Stimulated activated CD4-positive, alpha-beta T cell treated with anti-CD3 and anti-CD28 coated beads, TNF-alpha, amount 100 ng/mL, for 4 hours (primary cell): ENCODE measurements at regions not wholly inside any gene's neighbourhood (a gene's known extent, or its start where the extent isn't known, plus 50 kb on each side); places are given as distances from the start of the nearest gene placed in this dataset.
"Not testable (repeated sequence)": the region's sequence is repeated elsewhere in the genome, so short reads cannot be mapped to it uniquely, and the experiment has no call there.

Source experiments
- DNase-seq, 3 experiments: peaks; one replicate each; pipeline ENCODE4 v3.0.0-alpha.2; 2020; ENCODE audit warnings: low read depth in 3 of 3

DNA sequence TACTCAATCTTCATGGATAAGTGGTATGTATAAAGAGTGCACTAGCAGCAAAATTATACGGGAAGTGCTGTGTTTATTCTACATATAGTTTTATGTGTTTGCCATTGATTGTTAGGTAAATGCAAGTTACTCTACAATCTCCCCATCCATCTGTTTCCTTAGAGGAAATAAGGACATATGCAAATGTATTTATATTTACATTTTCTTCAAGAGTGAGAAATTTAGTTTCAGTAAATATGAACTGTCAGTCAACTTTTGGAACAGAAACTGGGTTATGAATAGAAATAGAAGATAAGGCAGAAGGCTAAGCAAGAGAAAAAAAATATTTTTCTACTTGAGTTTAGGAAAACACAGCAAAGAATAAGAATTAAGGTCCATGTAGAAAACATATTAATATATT lies 176.1 kb upstream of the KLHL1 start:
- no peak for DNase-seq

GRCh38 chr13:70275841-70276240 lies 167.6 kb upstream of the KLHL1 start:
- DNase-seq, result no peak

GRCh38 chr13:70255406-70255991 lies 147.2 kb upstream of the KLHL1 start:
- DNase-seq, result no peak

DNA sequence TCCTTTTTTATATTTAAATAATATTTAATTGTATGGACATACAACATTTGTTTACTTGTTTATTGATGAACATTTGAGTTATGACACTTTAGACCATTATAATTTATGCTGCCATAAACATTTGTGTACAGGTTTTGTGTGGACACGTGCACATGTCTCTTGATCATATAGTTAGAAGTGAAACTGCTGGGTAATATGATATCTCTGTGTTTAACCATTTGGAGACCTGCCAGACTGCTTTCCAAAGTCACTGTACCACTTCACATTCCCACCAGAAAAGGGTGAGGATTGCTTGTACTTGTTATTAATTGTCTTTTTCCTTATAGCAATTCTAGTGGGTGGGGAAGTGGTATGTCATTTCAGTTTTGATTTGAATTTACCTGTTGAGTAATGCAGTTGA lies 145.6 kb upstream of the KLHL1 start:
- DNase-seq, result no peak

- DNase-seq, result no peak
These were observed 145.2 kb upstream of the KLHL1 start for GRCh38 chr13:70253411-70253810.

- DNase-seq, result no peak
These were observed 141.2 kb upstream of the KLHL1 start for GRCh38 chr13:70249332-70250064.

- no peak for DNase-seq
These were observed 128.9 kb upstream of the KLHL1 start for GRCh38 chr13:70237131-70237530.

- DNase-seq, result no peak
These were observed 127.3 kb upstream of the KLHL1 start for GRCh38 chr13:70235565-70235964.

DNA sequence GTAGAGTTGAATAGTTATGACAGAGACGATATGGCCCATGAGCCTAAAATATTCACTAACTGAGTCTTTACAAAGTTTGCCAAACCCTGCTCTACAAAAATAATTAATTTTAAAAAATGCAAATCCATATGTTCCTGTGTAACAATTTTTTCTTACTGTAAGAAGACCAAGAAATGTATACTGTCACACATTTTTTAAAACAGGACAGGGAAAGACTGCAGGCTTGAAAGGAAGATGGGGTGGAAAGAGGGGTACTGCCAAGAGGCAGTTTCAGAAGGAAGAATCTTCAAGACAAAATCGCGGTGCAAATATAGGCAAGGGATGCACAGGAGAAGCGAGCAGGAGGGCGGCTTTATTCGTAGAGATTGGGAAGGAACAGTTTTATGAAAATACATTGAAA lies 115.7 kb upstream of the KLHL1 start:
- DNase-seq, result no peak

DNA sequence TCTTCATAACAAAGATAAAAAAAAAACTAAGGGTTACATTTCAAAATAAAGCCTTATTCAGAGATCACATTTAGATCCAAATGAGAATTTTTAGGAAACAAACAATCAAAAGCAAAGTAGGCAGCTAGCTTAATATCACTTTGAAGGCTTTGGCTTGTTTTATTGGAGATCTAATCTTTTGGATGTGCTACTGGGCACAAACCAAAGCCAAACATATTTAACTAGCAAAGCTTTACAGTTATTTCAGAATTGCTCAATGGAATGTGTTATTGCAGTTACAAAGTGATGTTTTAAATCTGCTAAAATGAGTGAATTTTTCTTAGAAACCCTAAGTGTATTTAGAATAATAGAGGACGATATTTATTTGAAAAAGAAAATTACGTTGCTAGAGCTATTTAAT lies 114.7 kb upstream of the KLHL1 start:
- DNase-seq, result no peak

DNA sequence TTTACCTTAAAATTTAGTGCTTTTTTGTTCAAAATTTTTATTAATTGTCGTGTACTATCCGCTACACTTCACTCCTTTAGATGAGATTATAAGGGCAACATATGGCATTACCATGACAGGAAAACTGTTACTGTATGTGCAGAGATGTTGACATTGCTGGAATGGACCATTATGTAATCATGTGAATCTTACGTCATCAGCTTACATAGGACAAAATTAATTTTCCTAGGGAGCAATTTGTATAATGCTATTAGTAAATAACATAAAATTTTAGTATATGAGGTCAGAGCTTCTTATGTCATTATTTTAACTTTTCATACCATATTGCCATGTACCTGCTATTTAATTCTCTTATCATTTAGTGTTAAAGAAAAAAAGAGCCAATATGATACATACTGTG lies 110.4 kb upstream of the KLHL1 start:
- DNase-seq, result no peak

- not testable (repeated sequence) for DNase-seq
These were observed 100.7 kb upstream of the KLHL1 start for GRCh38 chr13:70208968-70209367.

- no peak for DNase-seq
These were observed 98.4 kb upstream of the KLHL1 start for GRCh38 chr13:70206671-70207070.

DNA sequence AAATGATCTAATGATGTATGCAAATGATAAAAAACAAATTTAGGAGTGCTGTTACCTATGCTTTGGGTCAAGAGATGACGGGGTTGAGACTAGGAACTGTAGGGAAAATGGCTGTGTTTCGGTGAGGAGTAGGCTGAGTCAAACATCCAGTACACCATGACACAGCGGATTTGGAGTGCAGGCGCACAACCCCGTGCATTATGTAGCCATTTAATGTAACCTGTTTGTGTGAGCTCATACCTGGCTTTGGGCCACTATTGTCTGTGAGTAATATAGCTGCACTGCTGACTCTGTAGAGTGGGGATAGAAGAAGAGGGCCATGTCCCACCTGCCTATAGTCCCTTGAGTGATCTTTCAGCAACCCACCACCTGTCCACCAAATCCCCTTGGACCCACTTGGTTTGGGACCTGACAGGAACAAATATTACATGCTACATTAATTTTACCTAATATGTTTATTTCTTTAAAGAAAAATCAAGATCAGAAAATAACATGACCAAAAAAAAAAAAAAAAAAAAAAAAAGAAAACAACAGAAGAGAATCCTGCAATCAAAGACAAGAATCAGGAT lies 95.5 kb upstream of the KLHL1 start:
- DNase-seq, result no peak

GRCh38 chr13:70191034-70191433 lies 82.8 kb upstream of the KLHL1 start:
- no peak for DNase-seq

DNA sequence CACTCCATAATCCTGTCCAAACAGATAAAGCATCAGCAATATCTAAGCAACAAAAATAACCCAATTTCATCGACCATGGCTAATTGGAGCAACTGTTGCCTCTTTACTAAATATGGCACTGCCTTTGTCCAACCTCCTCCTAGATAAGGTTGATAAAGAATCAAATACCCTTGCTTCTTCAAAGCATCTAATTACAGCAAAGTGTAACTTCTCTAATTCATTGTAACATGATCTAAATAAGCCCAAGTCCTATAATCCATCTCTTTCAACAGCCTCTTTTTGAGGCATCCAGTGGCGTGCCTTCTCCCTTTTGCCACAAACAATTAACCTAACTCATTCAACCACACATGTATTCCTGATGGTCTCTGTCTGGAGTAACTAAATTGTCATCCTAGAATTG lies 81.7 kb upstream of the KLHL1 start:
- DNase-seq, result no peak

DNA sequence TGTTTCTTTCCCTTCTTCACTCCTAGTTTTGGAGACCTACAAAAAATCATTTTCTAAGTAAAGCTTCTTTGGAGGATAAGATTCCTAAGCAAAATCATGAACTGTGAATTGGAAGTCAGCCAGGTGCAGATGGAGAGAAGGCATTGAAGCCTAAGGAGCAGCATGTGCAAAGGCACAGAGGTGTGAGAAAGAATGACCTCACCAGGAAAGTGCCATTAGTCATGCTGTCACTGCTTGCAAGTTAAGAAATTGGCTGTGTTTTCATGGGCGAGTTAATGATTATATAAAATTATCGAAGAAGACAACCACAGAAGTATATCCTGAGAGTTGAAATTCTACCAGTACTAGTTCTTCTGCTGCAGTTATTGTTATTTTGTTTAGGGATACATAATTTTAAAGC lies 80.3 kb upstream of the KLHL1 start:
- DNase-seq, result no peak

DNA sequence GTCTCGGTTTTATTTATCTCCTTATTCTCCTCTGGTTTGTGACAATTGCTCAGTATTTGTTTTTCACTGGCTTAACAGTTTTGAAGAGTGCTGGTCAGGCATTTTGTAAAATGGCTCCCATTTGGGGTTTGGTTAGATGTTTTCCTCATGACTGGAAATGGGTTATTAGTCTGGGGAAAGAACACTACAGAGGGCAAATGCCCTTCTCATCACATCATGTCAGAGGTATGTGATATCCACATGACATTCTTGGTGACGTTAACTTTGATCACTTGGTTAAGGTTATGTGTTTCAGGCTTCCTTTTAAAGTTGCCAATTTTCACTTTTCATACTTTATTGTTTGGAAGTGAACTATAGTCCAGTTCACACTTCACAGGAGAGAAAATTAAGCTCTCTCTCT lies 74.8 kb upstream of the KLHL1 start:
- DNase-seq, result no peak
